Neutrophil (primary cell): ENCODE measurements at regions not wholly inside any gene's neighbourhood (a gene's known extent, or its start where the extent isn't known, plus 50 kb on each side); places are given as distances from the start of the nearest gene placed in this dataset.

Experiments used
- H3K27ac ChIP-seq: fragments of 200-600 bp; sonication (generic); 2 replicates; pipeline ENCODE4 v1.5.1; 2016; ENCODE audit warnings: mild to moderate bottlenecking, moderate library complexity
- H3K27me3 ChIP-seq: fragments of 200-600 bp; sonication (generic); 2 replicates; pipeline ENCODE4 v1.6.0; 2016; ENCODE audit warnings: mild to moderate bottlenecking
- H3K36me3 ChIP-seq: fragments of 200-600 bp; sonication (generic); 2 replicates; pipeline ENCODE4 v1.5.1; 2017
- H3K4me1 ChIP-seq, 2 experiments: fragments of 200-600 bp in 1 of 2; sonication (generic) in 1 of 2; 1 replicate in 1 of 2; 2 replicates in 1 of 2; pipeline versions ENCODE4 v1.5.1 to v1.6.1; 2013 to 2016; ENCODE audit warnings: low read depth in 1 of 2, low read length in 1 of 2, mild to moderate bottlenecking in 1 of 2, moderate library complexity in 1 of 2; ENCODE audit not compliant: control insufficient read depth in 1 of 2, insufficient read depth in 1 of 2
- H3K4me3 ChIP-seq, 2 experiments: fragments of 200-600 bp in 1 of 2; sonication (generic) in 1 of 2; 1 replicate in 1 of 2; 2 replicates in 1 of 2; pipeline ENCODE4 v1.5.1; 2013 to 2016; ENCODE audit warnings: low read depth in 1 of 2, low read length in 1 of 2, mild to moderate bottlenecking in 1 of 2, moderate library complexity in 1 of 2
- H3K9me3 ChIP-seq: fragments of 200-600 bp; sonication (generic); 2 replicates; pipeline ENCODE4 v1.5.1; 2016
- TF ChIP-seq, protein P1 (sequence below): fragments of 200-600 bp; sonication (generic); IDR thresholded peaks from 2 replicates; pipeline ENCODE4 v1.5.1; 2016; ENCODE audit warnings: antibody characterized with exemption

DNA sequence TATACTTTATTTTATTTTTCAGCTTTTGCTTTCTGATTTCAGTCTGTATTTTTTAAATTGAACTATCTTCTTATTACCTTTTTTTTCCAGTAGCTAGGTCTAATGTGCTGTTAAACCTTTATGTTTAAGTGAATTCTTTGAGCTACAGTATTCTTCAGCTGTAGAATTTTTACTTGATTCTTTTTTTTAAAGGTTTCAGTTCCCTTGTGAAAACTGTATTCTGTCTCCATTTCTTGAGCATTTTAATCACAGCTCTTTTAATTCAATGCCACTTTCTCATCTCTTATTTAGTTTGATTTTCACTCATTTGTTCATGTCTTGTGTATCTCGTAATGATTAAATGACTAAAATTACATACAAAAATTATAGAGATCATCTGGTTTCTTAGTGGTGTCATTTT lies 233.8 kb downstream of the MTRR start:
- TF ChIP-seq, protein P1, sequence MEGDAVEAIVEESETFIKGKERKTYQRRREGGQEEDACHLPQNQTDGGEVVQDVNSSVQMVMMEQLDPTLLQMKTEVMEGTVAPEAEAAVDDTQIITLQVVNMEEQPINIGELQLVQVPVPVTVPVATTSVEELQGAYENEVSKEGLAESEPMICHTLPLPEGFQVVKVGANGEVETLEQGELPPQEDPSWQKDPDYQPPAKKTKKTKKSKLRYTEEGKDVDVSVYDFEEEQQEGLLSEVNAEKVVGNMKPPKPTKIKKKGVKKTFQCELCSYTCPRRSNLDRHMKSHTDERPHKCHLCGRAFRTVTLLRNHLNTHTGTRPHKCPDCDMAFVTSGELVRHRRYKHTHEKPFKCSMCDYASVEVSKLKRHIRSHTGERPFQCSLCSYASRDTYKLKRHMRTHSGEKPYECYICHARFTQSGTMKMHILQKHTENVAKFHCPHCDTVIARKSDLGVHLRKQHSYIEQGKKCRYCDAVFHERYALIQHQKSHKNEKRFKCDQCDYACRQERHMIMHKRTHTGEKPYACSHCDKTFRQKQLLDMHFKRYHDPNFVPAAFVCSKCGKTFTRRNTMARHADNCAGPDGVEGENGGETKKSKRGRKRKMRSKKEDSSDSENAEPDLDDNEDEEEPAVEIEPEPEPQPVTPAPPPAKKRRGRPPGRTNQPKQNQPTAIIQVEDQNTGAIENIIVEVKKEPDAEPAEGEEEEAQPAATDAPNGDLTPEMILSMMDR = no peak
- Histone ChIP-seq H3K9me3 (no peaks in the 10 kb centered on the region), H3K4me3 (no peak overlapping the region), H3K27me3 (no peaks in the 10 kb centered on the region), H3K4me1 (no peaks in the 10 kb centered on the region), H3K27ac (no peak overlapping the region), H3K36me3 (no peaks in the 10 kb centered on the region)

DNA sequence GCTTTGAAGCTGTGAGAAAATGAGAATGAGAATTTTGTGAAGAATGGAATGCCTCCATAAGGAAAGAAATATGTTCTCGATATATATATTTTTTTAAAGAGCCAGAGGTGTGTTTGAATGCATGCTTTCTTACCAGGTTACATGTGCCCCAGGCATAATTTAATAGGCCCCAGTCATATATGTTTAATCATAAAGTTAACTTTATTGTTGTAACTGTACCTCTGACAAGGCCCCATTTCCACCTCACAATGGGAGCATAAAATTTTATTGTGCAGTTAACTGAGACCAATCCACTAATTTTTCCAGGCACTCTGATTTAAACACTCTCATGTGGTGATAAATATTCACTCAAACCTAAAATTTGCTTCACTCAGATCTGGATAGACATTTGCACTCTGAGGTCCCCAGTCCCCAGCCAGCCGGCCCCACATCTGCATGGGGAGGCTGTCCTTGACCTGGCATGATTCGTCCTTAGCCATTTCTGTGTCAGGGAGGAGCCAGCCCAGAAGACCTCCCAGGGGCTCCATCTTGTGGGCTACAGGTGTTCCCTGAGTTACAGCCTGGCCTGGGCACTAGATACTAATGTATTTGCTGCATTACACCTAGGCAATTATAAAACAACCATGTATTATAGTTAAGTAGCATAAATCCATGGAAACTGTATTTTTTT lies 245.8 kb downstream of the MTRR start:
- no peaks in the 10 kb centered on the region for H3K36me3 ChIP-seq
- no peaks in the 10 kb centered on the region for H3K27me3 ChIP-seq
- no peaks in the 10 kb centered on the region for H3K9me3 ChIP-seq
- no peak overlapping the region for H3K4me3 ChIP-seq
- no peaks in the 10 kb centered on the region for H3K4me1 ChIP-seq
- H3K27ac ChIP-seq = no peak overlapping the region
- TF ChIP-seq, protein P1 = no peak

- no peaks in the 10 kb centered on the region for H3K27me3 ChIP-seq
- TF ChIP-seq, protein P1 = no peak
- no peak overlapping the region for H3K27ac ChIP-seq
- no peaks in the 10 kb centered on the region for H3K4me1 ChIP-seq
- H3K4me3 ChIP-seq = no peak overlapping the region
- no peaks in the 10 kb centered on the region for H3K9me3 ChIP-seq
- no peaks in the 10 kb centered on the region for H3K36me3 ChIP-seq
These were observed 254.6 kb downstream of the MTRR start for GRCh38 chr5:8123559-8123958.

DNA sequence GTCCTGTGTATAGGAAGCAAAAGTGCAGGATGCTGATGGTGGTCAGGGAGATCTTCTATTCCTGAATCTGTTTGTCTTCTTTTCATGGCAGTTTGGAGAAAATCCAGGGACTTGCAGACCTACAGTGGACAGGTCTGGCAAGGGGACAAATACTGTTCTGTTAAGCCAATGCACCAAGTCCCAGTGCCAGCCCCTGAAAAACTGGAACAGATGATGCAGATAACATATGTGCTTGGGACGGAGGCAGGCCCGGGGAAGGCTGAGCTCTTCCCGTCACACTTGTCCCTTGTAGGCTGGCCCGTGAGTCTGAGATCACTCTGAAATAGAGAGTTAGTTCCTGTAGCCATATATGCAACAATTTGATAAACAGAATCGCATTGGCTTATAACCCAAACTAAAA lies 265.7 kb downstream of the MTRR start:
- H3K4me3 ChIP-seq = no peak overlapping the region
- no peaks in the 10 kb centered on the region for H3K9me3 ChIP-seq
- no peak overlapping the region for H3K27ac ChIP-seq
- H3K4me1 ChIP-seq = no peaks in the 10 kb centered on the region
- no peaks in the 10 kb centered on the region for H3K27me3 ChIP-seq
- TF ChIP-seq, protein P1 = no peak
- H3K36me3 ChIP-seq = no peaks in the 10 kb centered on the region

DNA sequence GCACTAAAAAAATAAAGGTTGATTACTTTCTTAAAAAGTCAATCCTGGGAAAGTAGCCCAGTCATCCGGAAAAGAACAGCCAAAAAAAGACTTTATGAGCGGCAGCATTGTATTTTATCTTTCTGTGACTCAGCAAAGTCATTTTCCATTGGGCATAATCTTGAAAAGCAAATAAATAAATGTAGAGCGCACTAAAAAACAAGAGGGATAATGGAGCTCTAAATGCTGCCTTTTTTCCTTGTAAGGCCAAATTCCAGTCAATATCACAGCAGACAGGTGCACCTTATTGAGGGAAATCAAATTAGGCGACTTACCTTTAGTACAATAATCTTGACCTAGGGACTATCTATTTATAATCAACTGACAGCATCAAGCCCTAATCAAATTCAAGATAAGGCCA lies 266.8 kb downstream of the MTRR start:
- TF ChIP-seq, protein P1 = no peak
- Histone ChIP-seq H3K36me3 (no peaks in the 10 kb centered on the region), H3K9me3 (no peaks in the 10 kb centered on the region), H3K27me3 (no peaks in the 10 kb centered on the region), H3K4me1 (no peaks in the 10 kb centered on the region), H3K4me3 (no peak overlapping the region), H3K27ac (no peak overlapping the region)
